HEK293T (cell line): ENCODE measurements at regions not wholly inside any gene's neighbourhood (a gene's known extent, or its start where the extent isn't known, plus 50 kb on each side); places are given as distances from the start of the nearest gene placed in this dataset.

ENCODE experiments used
- BHLHE40 ChIP-seq: fragments of 450-650 bp; IDR thresholded peaks from 2 replicates; pipeline ENCODE4 v1.6.1; 2016; ENCODE audit warnings: mild to moderate bottlenecking, moderate library complexity, borderline replicate concordance
- HDGF ChIP-seq: fragments of 450-650 bp; IDR thresholded peaks from 2 replicates; pipeline ENCODE4 v1.6.1; 2017; ENCODE audit warnings: antibody characterized with exemption, borderline replicate concordance

GRCh38 chr20:24829649-24830370 lies 119.3 kb upstream of the CST7 start:
- TF ChIP-seq BHLHE40 (no peak), HDGF (no peak)
